Heart right ventricle (tissue), 16 donors: ENCODE measurements at regions not wholly inside any gene's neighbourhood (a gene's known extent, or its start where the extent isn't known, plus 50 kb on each side); places are given as distances from the start of the nearest gene placed in this dataset.

Experiments used
- ATAC-seq, 8 donors: fragments of 200-7000 bp; cut with Tn5 transposase; one replicate each; pipeline ENCODE4 v1.9.1; 2020; ENCODE audit warnings: mild to moderate bottlenecking in 8 of 8, moderate library complexity in 8 of 8, moderate number of reproducible peaks in 1 of 8
- DNase-seq, 2 donors: peaks; one replicate each; pipeline ENCODE4 v3.0.0-alpha.2; 2020
- H3K27ac ChIP-seq, 10 donors: fragments of 200-600 bp; sonication (generic) in 2 of 10; one replicate each; pipeline versions ENCODE4 v1.5.0 to v1.8.0; 2020 to 2022; ENCODE audit warnings: mild to moderate bottlenecking in 3 of 10
- H3K27me3 ChIP-seq, 7 donors: fragments of 200-600 bp; one replicate each; pipeline ENCODE4 v1.8.0; 2021 to 2022; ENCODE audit warnings: mild to moderate bottlenecking in 2 of 7
- H3K36me3 ChIP-seq, 9 donors: fragments of 200-600 bp; sonication (generic) in 1 of 9; one replicate each; pipeline versions ENCODE4 v1.5.0 to v1.8.0; 2020 to 2022; ENCODE audit warnings: mild to moderate bottlenecking in 2 of 9
- H3K4me1 ChIP-seq, 9 donors: fragments of 200-600 bp; sonication (generic) in 1 of 9; one replicate each; pipeline versions ENCODE4 v1.5.0 to v1.8.0; 2020 to 2022; ENCODE audit warnings: mild to moderate bottlenecking in 4 of 9
- H3K4me3 ChIP-seq, 10 donors: fragments of 200-600 bp; sonication (generic) in 2 of 10; one replicate each; pipeline versions ENCODE4 v1.5.0 to v1.8.0; 2020 to 2022; ENCODE audit warnings: mild to moderate bottlenecking in 7 of 10, moderate library complexity in 2 of 10
- H3K9me3 ChIP-seq, 11 donors: fragments of 200-600 bp in 10 of 11; sonication (generic) in 2 of 11; one replicate each; pipeline versions ENCODE4 v1.5.0 to v1.8.0; 2013 to 2022; ENCODE audit warnings: mild to moderate bottlenecking in 2 of 11, control low read depth in 1 of 11, moderate library complexity in 1 of 11
- WGBS, 2 donors: extraction: QIAGEN DNeasy Blood & Tissue Kit; methylation state at CpG; one replicate each; pipeline ENCODE4 v1.1.7; 2013; ENCODE audit warnings: inconsistent platforms in 1 of 2; 5-methylcytosine and 5-hydroxymethylcytosine counted together
- intact Hi-C, 10 donors: fragments of 100-400 bp; cut with DNase I; formaldehyde crosslinking; loops; one replicate each; pipeline versions ENCODE4 v1.11.1 to v1.14.2; 2022
- TF ChIP-seq, protein P1 (sequence below), 9 donors: fragments of 200-600 bp; sonication (generic) in 2 of 9; IDR thresholded peaks; one replicate each; pipeline versions ENCODE4 v1.5.0 to v1.8.0; 2021 to 2022; ENCODE audit warnings: antibody characterized with exemption in 9 of 9, mild to moderate bottlenecking in 5 of 9, moderate library complexity in 1 of 9
- donor health status: Arrhythmogenic right ventricular cardiomyopathy.
- donor health status: ischemic (EF 13 %, LVEDD 7.1; RV severe dilation, severe dysfunction).
- donor health status: healthy with polysubstance abuse.
- donor health status: DM: no; HTN: yes; CAD: no.
- donor health status: DM: no; HTN: no; CAD: no.
- donor health status: ischemic (EF 25% LVEDD 6.9; RV normal size, moderate dysfunction).
- donor health status: ischemic (EF 25% LVEDD 5.7; RV mildly dilated, moderate dysfunction).
- donor health status: healthy.
- donor health status: DM: yes; HTN: yes; CAD: no.
- donor health status: Ischemic cardiomyopathy.
- donor health status: ischemic (EF 35%, LVEDD 5.7; RV mildly dilated, moderate dysfunction).
- donor health status: nonischemic (EF 11% LVEDD 7.7; RV severe dilation, severe dysfunction).
- donor health status: DM: yes; HTN: yes; CAD: no.
- donor health status: PGD.
- donor health status: ischemic (EF 29% LVEDD 5.4; RV normal size, mild dysfunction).
- donor health status: nonischemic (EF 23%, LVEDD 6.1; RV moderate dilation, normal function).

DNA sequence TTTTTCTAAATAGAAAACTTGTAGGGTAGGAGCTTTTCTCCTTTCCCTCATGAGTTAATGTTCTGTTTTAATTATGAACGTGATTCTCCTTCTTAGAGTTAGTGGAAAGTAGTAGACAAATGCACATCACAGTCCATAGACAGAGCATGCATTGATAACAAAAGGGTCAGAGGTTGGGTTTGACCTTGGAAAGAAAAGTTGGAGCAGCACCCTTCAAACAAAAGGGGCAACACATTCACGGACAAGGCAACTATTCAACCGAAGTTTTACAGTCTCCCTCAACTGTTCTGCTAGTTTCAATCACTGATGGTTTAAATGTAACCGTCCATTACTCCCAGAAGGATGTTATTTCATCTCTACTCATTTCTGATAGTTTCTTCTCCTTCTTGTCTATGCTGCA, 103.4 kb upstream of the MAOA start:
- Histone ChIP-seq H3K4me1 (peaks cover 0 to 9% (median 0%) of the 10 kb centered on the region in 9 donors), H3K9me3 (no peaks in the 10 kb centered on the region), H3K27ac (no peak overlapping the region), H3K36me3 (no peaks in the 10 kb centered on the region), H3K27me3 (peaks cover 0 to 34% (median 0%) of the 10 kb centered on the region in 7 donors), H3K4me3 (no peak overlapping the region)
- TF ChIP-seq, protein P1, sequence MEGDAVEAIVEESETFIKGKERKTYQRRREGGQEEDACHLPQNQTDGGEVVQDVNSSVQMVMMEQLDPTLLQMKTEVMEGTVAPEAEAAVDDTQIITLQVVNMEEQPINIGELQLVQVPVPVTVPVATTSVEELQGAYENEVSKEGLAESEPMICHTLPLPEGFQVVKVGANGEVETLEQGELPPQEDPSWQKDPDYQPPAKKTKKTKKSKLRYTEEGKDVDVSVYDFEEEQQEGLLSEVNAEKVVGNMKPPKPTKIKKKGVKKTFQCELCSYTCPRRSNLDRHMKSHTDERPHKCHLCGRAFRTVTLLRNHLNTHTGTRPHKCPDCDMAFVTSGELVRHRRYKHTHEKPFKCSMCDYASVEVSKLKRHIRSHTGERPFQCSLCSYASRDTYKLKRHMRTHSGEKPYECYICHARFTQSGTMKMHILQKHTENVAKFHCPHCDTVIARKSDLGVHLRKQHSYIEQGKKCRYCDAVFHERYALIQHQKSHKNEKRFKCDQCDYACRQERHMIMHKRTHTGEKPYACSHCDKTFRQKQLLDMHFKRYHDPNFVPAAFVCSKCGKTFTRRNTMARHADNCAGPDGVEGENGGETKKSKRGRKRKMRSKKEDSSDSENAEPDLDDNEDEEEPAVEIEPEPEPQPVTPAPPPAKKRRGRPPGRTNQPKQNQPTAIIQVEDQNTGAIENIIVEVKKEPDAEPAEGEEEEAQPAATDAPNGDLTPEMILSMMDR (IDR thresholded peaks at IDR 0.05), result no peak
- intact Hi-C loops, result loop anchor here in 6 of 10 donors (10.0 kb wide), 4 partner anchors 198 to 1998 kb away; no protein-coding TSS in a partner anchor
- ATAC-seq (no peak), DNase-seq (no peak)
- 78 to 98% methylated on average over 4 of the region's 4 CpGs for WGBS, 2 donors

DNA sequence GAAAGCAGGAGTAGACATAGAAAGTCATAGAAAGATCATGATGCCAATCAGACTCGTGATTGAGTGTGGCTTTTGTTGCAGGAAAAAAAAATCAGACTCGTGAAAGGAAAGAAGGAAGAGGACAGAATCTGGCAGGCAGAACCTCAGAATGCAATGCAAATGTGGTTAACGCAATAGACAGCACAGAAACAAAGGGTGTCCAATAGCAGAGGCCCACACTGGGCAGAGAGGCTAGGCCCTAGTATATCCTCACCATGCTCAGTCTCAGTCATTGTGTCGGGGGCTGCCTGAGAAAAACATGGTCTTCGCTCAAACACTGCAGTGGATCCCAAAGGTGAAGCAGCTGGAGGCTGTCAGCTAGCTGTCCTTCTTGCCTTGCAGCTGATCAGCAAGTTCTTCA, 102.8 kb upstream of the MAOA start:
- H3K4me3 ChIP-seq, result no peak overlapping the region
- TF ChIP-seq, protein P1 (IDR thresholded peaks at IDR 0.05), result no peak
- no peaks in the 10 kb centered on the region for H3K36me3 ChIP-seq
- WGBS, 2 donors, result 68 to 71% methylated on average over 5 of the region's 5 CpGs
- no peak overlapping the region for H3K27ac ChIP-seq
- DNase-seq (peak in 1 of 2 donors; percentile 5), ATAC-seq (peak in 1 of 8 donors; percentile 19)
- H3K4me1 ChIP-seq, result peaks cover 0 to 9% (median 0%) of the 10 kb centered on the region in 9 donors
- peaks cover 0 to 34% (median 0%) of the 10 kb centered on the region in 7 donors for H3K27me3 ChIP-seq
- no peaks in the 10 kb centered on the region for H3K9me3 ChIP-seq
- intact Hi-C loops, result loop anchor here in 6 of 10 donors (10.0 kb wide), 4 partner anchors 198 to 1998 kb away; no protein-coding TSS in a partner anchor

DNA sequence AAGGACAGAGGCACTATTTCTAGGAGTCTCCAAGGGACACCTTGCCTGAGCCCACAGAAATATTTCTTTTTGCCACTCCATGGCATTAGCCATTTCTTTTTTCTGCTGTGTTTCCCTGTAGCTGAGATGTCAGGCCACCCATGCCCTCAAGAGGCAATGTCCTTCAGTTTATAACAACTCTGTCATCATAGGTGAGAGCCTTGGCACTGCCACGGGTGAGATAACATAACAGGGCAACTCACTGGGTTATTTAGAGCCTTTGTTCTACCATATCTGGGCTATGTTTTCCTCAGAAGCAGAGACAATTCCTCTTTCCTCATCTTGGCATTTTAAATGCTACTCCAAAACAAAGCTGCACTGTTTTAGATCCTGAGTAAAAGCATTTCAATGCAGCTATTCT, 99.9 kb upstream of the MAOA start:
- H3K27ac ChIP-seq, result no peak overlapping the region
- 24 to 27% methylated on average over 1 of the region's 1 CpG for WGBS, 2 donors
- ATAC-seq (peak in 3 of 8 donors; percentile 53 to 71 (median 63)), DNase-seq (peak in 1 of 2 donors; percentile 3)
- H3K9me3 ChIP-seq, result no peaks in the 10 kb centered on the region
- H3K27me3 ChIP-seq, result peaks cover 0 to 32% (median 0%) of the 10 kb centered on the region in 7 donors
- H3K4me1 ChIP-seq, result peaks cover 0 to 9% (median 0%) of the 10 kb centered on the region in 9 donors
- no peak overlapping the region for H3K4me3 ChIP-seq
- TF ChIP-seq, protein P1 (IDR thresholded peaks at IDR 0.05), result no peak
- intact Hi-C loops, result loop anchor here (5.0 to 10.0 kb wide), 9 partner anchors 196 to 2001 kb away; no protein-coding TSS in a partner anchor
- H3K36me3 ChIP-seq, result no peaks in the 10 kb centered on the region

DNA sequence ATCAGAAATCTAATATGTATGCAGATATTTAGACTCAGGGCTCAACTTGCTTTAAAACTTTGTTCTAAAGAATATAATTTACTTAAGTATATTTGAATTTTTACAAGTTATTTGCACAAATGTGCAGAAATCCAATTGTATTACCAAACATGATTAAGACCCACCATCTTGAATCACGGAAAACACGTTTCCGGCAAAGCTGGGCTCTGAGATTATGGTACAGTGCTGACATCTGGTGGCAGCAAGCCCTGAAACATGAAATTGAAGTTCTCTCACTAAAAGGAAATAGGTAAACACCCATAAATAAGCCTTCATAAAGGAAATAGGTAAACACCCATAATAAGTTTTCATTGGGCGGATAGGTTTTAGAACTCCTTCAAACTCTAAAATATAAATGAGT, 98.3 kb upstream of the MAOA start:
- no peaks in the 10 kb centered on the region for H3K9me3 ChIP-seq
- H3K27me3 ChIP-seq, result peaks cover 0 to 21% (median 0%) of the 10 kb centered on the region in 7 donors
- 7 to 8% methylated on average over 4 of the region's 4 CpGs for WGBS, 2 donors
- no peaks in the 10 kb centered on the region for H3K4me1 ChIP-seq
- ATAC-seq (peak in 1 of 8 donors; percentile 34), DNase-seq (peak; percentile 8 to 29)
- H3K27ac ChIP-seq, result no peak overlapping the region
- TF ChIP-seq, protein P1 (IDR thresholded peaks at IDR 0.05), result peak; percentile 35 to 74 (median 64)
- intact Hi-C loops, result loop anchor here (2.0 to 10.0 kb wide), 10 partner anchors 193 to 2003 kb away; no protein-coding TSS in a partner anchor
- H3K4me3 ChIP-seq, result no peak overlapping the region
- H3K36me3 ChIP-seq, result no peaks in the 10 kb centered on the region
